Activated CD4-positive, alpha-beta T cell treated with anti-CD3 and anti-CD28 coated beads, Interleukin-2, amount 50 U/mL, for 16 hours (primary cell): ENCODE measurements at regions not wholly inside any gene's neighbourhood (a gene's known extent, or its start where the extent isn't known, plus 50 kb on each side); places are given as distances from the start of the nearest gene placed in this dataset.

ENCODE experiments used
- DNase-seq: peaks from one replicate; pipeline ENCODE4 v3.0.0-alpha.2; 2020

DNA sequence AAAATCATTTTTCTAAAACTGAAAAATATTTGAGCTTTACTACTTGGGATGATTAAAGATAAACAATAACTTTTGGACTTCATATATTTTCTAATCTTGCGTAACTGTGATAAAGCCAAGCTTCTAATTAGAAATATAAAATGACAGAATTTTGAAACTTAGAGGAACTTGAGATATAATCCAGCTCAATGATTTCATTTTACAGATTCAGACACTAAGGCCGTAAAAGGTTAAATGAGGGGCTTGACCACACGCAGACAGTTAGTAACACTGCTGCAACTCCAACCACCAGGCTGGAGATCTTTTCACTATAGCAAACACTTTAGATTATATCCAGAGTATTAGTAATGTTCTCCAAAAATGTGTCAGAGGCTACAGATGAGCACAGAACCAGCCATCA, 445.5 kb downstream of the ZEB2 start:
- no peak for DNase-seq

DNA sequence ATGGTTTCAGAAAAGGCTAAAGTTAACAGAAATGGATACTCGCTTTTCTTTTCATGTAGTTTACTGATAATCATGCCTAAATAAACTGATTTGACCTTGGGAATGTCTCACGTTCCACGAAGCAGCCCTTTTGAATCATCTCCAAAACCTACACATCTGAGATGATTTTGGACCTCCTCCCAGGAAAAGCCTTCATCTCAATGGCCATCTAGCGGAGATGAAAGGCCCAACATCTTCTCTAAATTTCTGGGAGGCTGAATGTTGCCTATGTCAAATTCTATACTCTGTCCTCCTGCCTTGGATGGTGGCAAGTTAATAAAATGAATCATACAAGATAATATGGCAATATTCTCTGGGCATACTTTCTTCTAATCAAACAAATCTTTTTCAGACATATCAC, 448.5 kb downstream of the ZEB2 start:
- no peak for DNase-seq

DNA sequence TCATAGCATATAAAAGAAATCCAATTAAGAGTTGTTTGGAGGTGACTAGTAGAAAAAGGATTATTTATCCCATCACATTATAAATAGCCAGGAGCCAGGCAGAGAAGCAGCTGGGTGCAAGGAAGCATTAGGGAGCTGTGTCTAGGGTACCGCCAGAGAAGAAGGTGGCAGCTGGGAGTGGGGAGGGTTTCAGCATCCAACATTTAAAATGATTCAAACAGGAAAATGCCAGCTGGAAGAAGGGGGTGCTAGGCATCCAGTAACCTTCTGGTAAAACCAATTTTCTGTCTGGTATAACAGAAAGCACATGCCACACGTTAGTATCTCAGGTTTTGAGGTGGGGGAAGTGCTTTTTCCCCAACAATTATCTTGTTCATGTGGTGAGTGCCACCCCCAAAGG, 452.4 kb downstream of the ZEB2 start:
- no peak for DNase-seq

DNA sequence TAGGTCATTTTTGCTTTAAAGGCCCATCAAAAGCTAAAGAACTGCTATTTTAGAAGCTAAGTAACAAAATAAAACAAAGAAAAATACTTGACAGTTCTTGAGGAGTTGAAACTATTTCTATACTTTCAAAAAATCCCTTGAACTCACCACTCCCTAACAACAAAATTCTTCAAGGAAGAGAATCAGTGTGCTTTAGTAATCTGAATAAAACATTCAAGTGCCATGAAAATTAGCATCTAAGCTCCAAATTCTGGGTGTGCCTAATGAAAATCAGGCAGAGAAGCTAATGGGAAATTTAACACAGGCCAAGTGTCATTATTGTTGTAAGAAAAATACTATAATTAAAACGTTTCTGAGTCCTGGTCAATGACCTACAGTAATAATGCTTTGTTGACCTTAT, 456.3 kb downstream of the ZEB2 start:
- DNase-seq = no peak

DNA sequence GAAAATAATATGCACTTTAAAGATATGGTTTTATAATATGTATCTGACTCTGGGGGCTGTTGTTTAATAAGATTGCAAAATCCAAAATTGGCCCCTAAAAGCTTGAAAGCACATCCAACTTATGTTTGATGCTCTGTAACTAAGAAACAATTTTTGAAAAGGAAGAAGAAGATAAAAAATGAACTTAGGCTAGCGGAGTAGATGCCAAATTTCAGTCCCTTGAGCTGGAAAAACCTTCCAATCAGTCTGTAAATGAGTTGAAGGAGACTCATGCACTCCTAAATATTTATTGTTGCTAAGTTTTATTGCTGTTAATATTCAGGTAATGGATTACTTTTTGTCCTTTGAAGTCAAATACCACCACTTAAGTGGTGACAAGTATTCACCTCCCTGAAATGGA, 465.0 kb downstream of the ZEB2 start:
- no peak for DNase-seq

DNA sequence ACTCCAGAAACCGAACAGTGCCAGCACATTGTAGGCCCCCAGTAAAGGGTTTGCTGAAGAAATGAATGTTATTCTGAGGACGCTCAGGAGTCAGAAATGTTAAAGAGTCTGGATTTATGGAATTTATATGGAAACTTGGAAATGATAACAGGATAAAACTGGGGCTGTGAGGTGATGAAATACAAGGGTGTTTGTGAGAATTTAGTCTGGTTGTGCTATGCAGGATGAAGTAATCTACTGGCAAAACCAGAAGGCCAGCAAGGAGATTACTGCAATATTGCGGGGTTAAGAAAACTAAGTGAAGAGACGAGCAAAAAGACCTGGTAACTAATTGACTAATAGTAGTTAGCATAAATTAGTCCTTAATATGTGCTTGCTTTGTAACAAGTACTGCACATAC, 467.8 kb downstream of the ZEB2 start:
- no peak for DNase-seq

DNA sequence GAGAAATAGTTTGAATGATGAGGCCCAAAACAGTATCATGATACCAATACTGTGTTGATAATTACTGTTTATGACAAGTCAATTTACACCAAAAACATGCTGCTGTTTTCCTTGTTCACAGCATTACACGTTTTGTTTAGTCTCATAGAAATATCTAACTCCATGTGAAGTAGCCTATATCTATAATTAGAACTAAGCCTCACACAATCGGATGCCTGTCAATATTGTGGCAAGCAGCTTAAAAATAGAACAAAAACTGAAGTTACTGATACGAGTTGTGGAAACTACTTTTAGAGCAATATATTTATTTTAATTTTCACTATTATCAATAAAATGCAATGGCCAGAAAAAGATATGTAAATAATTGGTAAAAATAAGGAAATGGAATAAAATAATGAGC, 470.8 kb downstream of the ZEB2 start:
- DNase-seq = no peak

DNA sequence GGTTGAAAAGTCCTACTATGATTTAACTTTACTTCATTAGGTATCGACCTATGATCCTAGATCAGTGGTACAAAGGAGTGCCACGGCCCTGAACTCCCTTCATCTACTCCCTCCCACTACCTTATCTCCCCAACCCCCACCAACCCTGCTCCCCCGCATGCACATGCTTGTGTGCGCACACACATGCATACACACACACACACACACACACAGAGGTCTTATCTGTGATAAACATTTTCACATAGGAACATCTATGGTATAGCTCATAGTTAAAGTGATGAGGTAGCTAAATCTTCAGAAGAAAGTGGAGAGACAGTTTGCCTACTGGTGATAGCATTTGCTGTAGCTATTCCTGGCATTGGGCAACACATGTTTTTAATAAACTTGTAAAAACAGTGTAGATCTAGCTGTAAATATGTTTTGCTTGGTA, 471.3 kb downstream of the ZEB2 start:
- no peak for DNase-seq

DNA sequence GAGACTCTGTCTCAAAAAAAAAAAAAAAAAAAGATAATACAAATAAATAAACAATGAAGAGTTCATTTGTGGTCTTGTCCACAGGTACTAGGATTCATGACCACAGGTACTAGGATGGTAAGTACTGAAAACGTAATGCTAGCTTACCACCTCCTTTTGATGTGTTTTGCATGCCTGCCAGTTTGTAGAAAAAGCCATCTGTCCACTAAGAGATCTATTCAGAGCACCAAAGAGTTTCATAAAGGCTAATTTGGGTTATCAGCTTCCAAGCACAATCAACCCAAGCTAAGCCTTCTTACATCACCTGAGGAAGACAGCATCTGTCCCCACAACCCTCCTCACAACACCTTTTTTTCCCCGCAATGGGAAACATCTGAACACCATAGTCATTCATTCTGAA, 477.2 kb downstream of the ZEB2 start:
- DNase-seq = no peak

DNA sequence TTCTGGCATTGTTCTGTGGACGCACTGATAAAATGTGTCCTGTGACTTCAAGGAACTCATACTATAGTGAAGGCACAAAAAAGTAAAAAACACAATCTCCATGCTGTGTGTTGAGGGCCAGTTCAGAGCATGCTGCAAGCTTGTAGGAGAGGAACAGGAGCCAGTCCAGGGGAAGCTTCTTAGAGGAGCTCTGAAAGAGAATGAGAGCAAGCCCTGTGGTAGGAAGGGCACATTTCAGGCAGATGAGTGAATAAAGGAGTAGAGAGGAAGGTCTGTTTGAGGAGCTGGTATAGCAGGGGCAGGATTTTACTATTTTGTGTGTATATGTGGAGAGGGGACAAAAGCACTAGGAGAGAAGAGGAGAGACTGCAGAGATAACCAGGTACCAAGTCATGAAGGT, 478.3 kb downstream of the ZEB2 start:
- DNase-seq = no peak

DNA sequence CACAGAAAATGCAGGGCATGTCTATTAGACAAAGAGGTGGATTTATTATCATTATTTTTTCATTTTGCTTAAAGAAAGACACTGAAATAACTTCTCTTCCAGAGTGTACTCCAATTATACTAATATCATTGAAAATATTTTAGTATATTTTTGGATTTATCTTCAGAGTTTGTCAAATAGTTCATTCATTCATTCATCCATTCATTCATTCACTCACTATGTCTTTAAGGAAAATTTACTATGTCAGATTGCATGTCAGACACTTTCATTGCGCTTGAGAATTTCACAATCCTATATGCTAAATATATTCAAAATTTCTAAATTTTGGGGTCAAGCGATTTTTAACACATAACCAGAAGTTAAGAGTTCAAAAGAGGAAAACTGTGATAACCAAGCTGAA, 479.1 kb downstream of the ZEB2 start:
- no peak for DNase-seq

DNA sequence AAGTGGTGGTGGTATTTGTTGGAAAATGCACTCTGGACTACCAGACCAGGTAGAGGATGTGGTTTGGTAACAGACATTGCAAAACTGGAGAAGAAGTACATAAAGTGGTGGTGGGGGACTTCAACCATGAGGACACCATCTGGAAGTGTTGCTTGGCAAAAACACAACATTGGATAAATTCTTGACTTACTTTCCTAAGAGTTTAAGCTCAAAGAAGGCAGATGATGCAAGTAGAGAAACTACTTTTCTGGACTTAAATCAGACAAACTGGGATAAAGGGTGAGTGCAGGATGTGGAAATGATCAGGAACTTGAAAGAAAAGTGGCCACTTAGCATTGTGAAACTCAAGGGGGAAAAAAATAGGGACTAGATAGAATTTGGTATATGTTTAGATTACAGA, 487.4 kb downstream of the ZEB2 start:
- no peak for DNase-seq

DNA sequence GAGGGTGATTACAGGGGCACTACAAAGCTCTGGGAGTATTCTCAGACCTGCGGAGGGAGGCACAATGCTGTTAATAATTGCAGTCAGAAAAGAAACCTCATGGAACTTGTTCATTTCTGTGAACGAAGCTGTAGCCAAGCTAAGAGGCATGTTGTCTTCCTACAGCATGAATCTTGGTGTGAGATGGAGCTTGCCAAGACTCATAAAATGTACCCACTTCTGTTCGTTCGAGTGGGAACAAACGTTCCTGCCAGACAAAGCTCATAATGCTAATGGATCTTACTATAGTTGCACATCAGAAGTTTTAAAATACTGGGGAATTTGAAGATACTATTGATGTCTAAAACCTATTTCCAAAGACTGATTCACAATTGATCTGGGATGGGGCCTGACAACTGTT, 489.1 kb downstream of the ZEB2 start:
- DNase-seq = no peak

DNA sequence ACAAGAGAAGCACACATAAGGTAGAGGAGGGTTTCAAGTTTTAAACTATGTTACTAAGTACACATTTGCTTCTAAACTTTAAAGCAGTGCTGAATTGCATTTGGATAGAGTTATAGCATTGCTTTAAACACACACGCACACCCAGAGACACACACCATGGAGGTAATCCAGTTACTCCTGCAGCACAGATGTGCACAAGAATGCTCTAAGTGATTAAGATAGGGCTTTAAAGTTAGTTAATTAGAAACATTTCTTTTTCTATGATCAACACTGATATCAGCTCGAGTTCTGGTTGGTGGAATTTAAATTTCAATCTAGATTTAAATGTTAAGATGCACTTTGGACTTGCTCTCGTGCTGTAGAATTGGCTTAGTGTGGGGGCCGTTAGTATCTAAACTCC, 492.3 kb downstream of the ZEB2 start:
- DNase-seq = no peak

DNA sequence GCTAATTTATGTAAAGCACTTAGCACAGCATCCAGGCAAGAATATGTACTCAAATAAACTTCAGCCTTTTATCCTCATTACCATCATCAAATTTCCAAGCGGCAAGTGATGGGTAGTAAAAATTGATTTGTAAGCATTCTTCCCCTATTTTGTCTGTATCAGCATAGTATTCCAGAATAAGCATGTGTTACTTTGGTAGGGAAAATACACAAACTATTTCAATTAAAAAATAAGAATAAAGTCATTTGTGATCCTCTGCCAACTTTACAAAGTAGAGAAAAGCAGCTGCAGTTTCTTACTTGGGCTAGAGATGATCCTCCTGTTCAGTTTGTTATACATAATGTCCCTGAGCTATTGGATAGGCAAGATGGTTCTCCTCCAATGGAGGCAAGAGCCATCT, 493.2 kb downstream of the ZEB2 start:
- DNase-seq = no peak

DNA sequence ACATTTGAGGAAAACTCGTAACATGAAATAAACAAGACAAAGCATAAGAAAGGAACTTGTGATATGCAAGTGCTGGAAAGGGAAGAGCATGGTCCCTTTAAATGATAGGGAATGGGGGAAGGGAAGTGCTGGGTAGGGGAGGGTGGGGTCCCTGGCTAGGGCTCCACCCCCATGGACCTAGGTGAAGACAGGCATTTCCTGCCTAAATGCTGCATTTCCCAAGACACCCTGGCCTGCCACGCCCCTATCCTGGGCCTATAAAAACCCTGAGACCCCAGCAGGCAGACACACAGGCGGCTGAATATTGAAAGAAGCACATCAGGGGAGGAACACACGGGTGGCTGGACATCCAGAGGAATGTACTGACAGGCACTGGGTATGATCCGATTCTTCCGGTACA, 499.9 kb downstream of the ZEB2 start:
- DNase-seq = no peak

DNA sequence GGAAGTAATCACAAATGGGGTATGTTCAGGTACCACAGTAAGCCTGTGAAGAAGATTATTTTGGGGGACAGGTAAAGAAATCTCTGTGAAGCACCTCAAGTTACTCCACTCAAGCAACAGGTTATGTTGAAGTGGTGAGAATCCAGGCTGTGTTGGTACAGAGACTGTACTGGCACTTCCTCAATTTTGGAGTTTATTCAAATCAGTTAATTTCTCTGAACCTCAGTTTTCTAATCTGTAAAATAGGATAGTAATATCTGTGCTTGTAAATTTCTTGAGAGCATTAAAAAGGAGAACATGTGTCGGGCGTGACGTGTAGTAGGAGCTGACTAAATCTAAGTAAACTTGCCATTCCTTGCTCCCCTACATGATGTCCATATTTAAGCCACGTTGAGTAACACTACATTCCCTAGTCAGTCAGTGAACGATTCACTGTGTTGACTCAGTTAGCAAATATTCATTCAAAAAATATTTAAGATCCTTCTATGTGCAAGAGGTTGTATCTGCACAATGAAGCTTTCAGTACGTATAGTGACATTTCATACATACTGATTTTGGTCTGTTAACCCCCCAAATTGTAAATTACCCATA, 504.2 kb downstream of the ZEB2 start:
- DNase-seq = no peak

DNA sequence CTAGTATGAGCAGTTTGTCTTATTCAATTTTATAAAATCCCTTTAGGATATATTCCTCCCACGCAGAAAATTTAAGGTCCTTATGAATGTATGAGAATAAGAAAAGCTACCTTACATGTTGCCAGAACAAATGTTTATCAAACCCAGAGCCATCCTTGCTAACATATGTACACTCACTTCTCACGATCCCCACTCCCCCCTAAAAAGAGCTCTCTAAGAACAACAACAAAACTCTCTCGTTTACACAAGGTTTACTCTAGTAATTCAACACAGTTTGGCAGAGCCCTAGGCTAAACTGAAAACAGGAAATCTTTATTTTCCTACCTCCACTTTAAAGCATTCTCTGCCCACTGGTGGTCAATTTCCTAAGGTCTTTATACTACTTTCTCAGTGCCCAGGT, 504.9 kb downstream of the ZEB2 start:
- DNase-seq = no peak

DNA sequence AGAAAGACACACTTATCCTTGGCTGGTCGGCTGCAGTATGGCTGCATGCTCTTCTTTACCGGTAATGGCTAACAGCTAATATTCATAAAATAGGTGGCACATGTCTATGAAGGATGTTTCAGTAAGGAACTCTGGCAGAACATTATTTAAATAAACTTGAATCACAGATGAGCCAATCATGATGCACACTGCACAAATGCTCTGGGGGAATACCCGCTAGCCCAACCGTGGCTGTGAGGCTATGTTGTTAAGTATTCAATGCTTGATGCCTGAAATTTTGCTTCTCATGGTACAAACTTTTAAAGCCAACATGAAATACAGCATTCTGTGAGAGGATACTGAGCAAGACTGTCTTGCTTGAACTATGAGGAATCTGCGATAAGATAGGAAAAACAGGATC, 505.8 kb downstream of the ZEB2 start:
- DNase-seq = no peak

DNA sequence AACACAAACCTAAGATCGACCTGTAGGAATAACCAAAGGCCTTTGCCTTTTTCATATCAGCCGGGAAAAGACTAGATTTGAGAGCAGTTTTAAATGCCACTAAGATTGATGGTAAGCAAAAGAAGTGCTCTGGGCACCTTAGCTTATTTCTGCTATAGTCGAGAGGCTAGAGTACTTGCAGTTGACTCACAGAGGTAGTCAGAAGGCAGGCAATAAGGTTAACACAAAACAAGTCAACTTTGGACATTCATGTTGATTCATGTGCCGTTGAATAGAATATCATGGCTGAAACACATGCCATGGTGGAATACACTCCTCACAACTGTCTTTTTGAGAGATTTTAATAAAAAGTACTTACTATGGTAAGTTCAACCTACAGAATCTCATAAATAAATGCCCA, 507.6 kb downstream of the ZEB2 start:
- DNase-seq = no peak

DNA sequence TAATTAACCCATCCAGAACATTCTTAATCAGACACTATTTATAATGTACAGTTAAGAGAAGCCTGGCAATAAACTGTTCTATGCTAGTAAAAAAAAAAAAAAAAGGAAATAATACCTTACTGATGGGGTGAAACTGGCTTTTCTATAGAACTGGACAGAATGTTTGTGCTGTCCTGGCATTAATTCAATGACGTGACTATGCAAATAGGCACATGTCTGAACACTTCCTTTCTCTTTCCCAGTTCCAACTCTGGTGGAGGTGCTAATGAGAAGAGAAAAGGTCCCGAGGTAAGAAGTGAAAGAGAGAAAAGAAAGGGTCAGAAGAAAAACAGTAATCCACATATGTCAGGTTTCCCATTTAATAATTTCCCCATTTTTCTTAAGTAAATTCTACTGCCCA, 508.4 kb downstream of the ZEB2 start:
- no peak for DNase-seq

DNA sequence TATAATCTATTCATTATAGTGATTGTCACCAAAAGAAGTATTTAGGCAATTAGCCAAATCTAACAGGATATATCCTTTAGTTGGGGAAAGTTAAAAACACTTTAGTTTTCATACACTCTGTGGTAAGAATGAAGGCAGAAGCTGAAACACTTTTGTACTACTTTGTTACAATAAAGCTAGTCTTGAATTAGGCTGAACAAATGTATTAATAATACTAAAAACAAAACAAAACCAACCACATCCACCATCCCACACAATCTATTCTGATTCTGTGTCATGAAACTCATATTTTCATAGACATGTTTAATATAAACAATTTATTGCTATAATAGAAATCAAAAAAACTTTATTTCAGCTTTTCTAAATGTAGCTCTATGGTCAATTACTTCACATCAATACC, 508.8 kb downstream of the ZEB2 start:
- DNase-seq = no peak

DNA sequence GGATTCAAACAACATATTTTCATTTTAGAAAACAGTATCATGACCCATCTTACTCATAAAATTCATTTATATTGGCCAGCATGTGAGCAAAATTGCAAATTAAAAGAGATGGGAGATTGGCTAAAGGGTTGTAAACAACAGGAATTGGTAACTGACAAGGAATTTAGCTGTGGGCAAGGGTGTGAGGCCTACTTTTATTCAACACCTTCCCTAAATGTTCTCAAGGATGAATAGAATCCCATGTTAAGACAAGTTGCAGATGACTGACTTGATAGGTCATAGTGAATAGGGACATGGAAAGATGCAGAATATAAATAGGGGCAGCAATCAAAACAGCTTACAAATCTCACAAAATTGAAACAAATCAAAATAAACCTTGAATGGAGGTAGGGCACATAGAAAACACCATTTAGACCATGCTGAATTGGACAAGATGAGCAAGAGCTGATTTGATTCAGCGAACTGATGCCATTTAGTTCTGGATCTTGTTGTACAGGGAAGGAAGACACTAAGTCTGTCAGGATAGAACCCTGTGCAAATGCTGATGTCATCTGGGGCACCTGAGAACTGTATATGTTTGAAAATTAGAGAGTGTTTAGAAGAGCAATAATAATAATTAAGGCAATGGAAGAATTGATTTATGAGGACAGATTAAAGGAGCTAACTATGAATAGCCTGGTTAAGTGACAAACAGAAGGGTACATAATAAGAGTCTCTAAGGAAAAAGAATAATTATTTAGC, 509.7 kb downstream of the ZEB2 start:
- no peak for DNase-seq

DNA sequence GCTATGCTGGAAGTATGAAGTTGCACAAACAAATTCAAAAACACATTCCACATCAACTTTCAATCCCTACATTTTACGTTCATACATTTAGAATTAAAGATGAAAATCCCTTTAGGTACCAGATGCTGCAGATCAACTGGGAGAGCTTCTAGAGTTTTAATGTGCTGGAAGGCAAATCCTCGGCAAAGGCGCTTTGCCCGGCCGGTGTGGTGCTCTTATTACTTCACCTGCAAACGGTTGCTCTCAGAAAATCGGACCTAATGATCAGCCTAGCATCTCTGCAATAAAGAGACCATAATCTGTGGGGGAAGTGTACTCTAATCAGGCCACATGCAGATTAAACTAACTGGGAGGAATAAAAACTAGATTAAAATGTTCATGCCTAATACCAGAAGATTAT, 513.8 kb downstream of the ZEB2 start:
- DNase-seq = no peak

DNA sequence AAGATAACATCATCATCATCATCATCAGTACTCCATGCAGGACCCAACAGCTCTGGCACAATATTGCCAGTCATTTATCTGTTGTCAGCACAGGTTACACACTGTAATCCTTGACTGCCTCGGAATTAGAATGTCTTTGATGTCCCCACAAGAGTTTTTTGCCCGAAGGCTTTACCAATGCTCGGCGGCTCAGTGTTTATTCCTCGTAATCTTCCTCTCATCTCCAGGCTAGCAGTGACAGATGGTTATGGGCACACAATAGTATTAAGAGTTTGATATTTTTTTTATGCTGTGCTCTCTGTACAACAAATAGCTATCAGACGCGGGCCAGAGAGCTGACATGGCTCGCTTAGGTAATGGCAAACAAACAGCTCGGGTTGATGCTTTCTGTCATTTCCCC, 515.2 kb downstream of the ZEB2 start:
- DNase-seq = no peak
